Neural progenitor cell (in vitro differentiated cells): ENCODE measurements at regions not wholly inside any gene's neighbourhood (a gene's known extent, or its start where the extent isn't known, plus 50 kb on each side); places are given as distances from the start of the nearest gene placed in this dataset.
A peak's percentile ranks its signal among the peaks of the same experiment; 100 is the strongest.

Experiments
- DNase-seq: peaks from one replicate; pipeline ENCODE4 v3.0.0-alpha.2; 2016; ENCODE audit warnings: low spot score
- H2AFZ ChIP-seq: fragments of 200-600 bp; sonication (generic); replicated peaks from 2 replicates; pipeline ENCODE4 v1.6.1; 2016; ENCODE audit warnings: antibody characterized with exemption
- H3F3A ChIP-seq: fragments of 200-600 bp; sonication (generic); 2 replicates; pipeline ENCODE4 v1.6.1; 2016; ENCODE audit warnings: antibody characterized with exemption, low read depth
- H3K27ac ChIP-seq: fragments of 200-600 bp; sonication (generic); 2 replicates; pipeline ENCODE4 v1.5.1; 2016; ENCODE audit warnings: mild to moderate bottlenecking
- H3K27me3 ChIP-seq: fragments of 200-600 bp; sonication (generic); 2 replicates; pipeline ENCODE4 v1.6.1; 2016; ENCODE audit warnings: mild to moderate bottlenecking, moderate library complexity
- H3K36me3 ChIP-seq: fragments of 200-600 bp; sonication (generic); 2 replicates; pipeline ENCODE4 v1.5.1; 2016
- H3K4me1 ChIP-seq: fragments of 200-600 bp; sonication (generic); 2 replicates; pipeline ENCODE4 v1.6.1; 2016; ENCODE audit warnings: mixed run types
- H3K4me2 ChIP-seq: fragments of 200-600 bp; sonication (generic); 2 replicates; pipeline ENCODE4 v1.6.1; 2016
- H3K4me3 ChIP-seq: fragments of 200-600 bp; sonication (generic); 2 replicates; pipeline ENCODE4 v1.5.1; 2016
- H3K79me2 ChIP-seq: fragments of 200-600 bp; sonication (generic); 2 replicates; pipeline ENCODE4 v1.6.1; 2016; ENCODE audit warnings: low read depth
- H3K9ac ChIP-seq: fragments of 200-600 bp; sonication (generic); 2 replicates; pipeline ENCODE4 v1.6.1; 2016
- H3K9me3 ChIP-seq: fragments of 200-600 bp; sonication (generic); 2 replicates; pipeline ENCODE4 v1.5.1; 2016; ENCODE audit warnings: low read depth
- H4K20me1 ChIP-seq: fragments of 200-600 bp; sonication (generic); 2 replicates; pipeline ENCODE4 v1.6.1; 2016; ENCODE audit warnings: low read depth
- H3K27ac Mint-ChIP-seq: 3 replicates; pipeline ENCODE4 v1.8.0; 2021; ENCODE audit warnings: mixed read lengths
- H3K27me3 Mint-ChIP-seq: 2 replicates; pipeline ENCODE4 v1.8.0; 2022; ENCODE audit warnings: low read depth, mild to moderate bottlenecking, inconsistent platforms, moderate library complexity, mixed read lengths; ENCODE audit not compliant: insufficient read depth
- H3K36me3 Mint-ChIP-seq: 3 replicates; pipeline ENCODE4 v1.8.0; 2021; ENCODE audit warnings: mixed read lengths
- H3K4me1 Mint-ChIP-seq: 3 replicates; pipeline ENCODE4 v1.8.0; 2021; ENCODE audit warnings: mixed read lengths
- H3K4me3 Mint-ChIP-seq: 3 replicates; pipeline ENCODE4 v1.8.0; 2021; ENCODE audit warnings: mild to moderate bottlenecking, moderate library complexity, mixed read lengths
- H3K9me3 Mint-ChIP-seq: 3 replicates; pipeline ENCODE4 v1.8.0; 2020; ENCODE audit warnings: mixed read lengths
- EZH2 ChIP-seq: fragments of 200-600 bp; sonication (generic); IDR thresholded peaks from 2 replicates; pipeline ENCODE4 v1.6.1; 2017; ENCODE audit warnings: antibody characterized with exemption, mild to moderate bottlenecking, moderate library complexity
- EZH2phosphoT487 ChIP-seq: fragments of 200-600 bp; sonication (generic); IDR thresholded peaks from 2 replicates; pipeline ENCODE4 v1.6.1; 2017; ENCODE audit warnings: antibody characterized with exemption
- TF ChIP-seq, protein P1 (sequence below): fragments of 200-600 bp; sonication (generic); IDR thresholded peaks from 2 replicates; pipeline ENCODE4 v1.5.1; 2017; ENCODE audit warnings: antibody characterized with exemption, mild to moderate bottlenecking

GRCh38 chr14:55893705-55894104 lies 224.5 kb upstream of the PELI2 start:
- Histone ChIP-seq H3K79me2 (no peaks in the 10 kb centered on the region), H3K4me3 (no peak overlapping the region), H2AFZ (no peak overlapping the region), H3F3A (no peaks in the 10 kb centered on the region), H3K27ac (no peak overlapping the region), H3K9ac (no peak overlapping the region), H3K9me3 (no peaks in the 10 kb centered on the region), H3K4me2 (no peak overlapping the region), H4K20me1 (no peaks in the 10 kb centered on the region), H3K4me1 (peaks cover 11% of the 10 kb centered on the region), H3K27me3 (no peaks in the 10 kb centered on the region), H3K36me3 (no peaks in the 10 kb centered on the region)
- no peaks in the 10 kb centered on the region for H3K9me3 Mint-ChIP-seq
- H3K4me1 Mint-ChIP-seq = peaks cover 22% of the 10 kb centered on the region
- no peak overlapping the region for H3K4me3 Mint-ChIP-seq
- peaks cover 6% of the 10 kb centered on the region for H3K27me3 Mint-ChIP-seq
- no peak for DNase-seq
- H3K36me3 Mint-ChIP-seq = no peaks in the 10 kb centered on the region
- H3K27ac Mint-ChIP-seq = no peak overlapping the region
- TF ChIP-seq EZH2phosphoT487 (no peak), EZH2 (no peak)
- TF ChIP-seq, protein P1, sequence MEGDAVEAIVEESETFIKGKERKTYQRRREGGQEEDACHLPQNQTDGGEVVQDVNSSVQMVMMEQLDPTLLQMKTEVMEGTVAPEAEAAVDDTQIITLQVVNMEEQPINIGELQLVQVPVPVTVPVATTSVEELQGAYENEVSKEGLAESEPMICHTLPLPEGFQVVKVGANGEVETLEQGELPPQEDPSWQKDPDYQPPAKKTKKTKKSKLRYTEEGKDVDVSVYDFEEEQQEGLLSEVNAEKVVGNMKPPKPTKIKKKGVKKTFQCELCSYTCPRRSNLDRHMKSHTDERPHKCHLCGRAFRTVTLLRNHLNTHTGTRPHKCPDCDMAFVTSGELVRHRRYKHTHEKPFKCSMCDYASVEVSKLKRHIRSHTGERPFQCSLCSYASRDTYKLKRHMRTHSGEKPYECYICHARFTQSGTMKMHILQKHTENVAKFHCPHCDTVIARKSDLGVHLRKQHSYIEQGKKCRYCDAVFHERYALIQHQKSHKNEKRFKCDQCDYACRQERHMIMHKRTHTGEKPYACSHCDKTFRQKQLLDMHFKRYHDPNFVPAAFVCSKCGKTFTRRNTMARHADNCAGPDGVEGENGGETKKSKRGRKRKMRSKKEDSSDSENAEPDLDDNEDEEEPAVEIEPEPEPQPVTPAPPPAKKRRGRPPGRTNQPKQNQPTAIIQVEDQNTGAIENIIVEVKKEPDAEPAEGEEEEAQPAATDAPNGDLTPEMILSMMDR = no peak

DNA sequence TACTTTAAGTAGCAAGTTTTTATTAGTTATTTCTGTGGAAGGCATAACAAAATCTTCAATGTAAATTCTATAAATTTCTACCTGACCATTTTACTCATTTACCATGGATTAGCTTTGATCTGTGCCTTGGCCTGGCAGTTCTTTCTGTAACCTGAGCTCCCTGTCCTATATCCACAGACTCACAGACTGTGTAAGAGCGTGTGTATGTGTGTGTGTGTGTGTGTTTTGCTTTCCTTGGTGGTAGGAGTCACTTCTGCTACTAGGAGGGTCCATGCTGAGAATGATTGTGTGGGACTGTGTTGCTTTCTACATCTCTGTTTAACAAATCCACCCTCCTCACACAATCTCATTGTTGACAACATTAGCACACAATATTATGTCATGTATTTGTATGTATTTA lies 221.2 kb upstream of the PELI2 start:
- Histone ChIP-seq H3K9me3 (no peaks in the 10 kb centered on the region), H3K4me1 (peaks cover 11% of the 10 kb centered on the region), H3F3A (no peaks in the 10 kb centered on the region), H2AFZ (no peak overlapping the region), H4K20me1 (no peaks in the 10 kb centered on the region), H3K36me3 (no peaks in the 10 kb centered on the region), H3K79me2 (no peaks in the 10 kb centered on the region), H3K27ac (no peak overlapping the region), H3K9ac (no peak overlapping the region), H3K4me2 (no peak overlapping the region), H3K27me3 (no peaks in the 10 kb centered on the region), H3K4me3 (no peak overlapping the region)
- no peak for TF ChIP-seq EZH2
- TF ChIP-seq EZH2phosphoT487 = no peak
- TF ChIP-seq, protein P1 = no peak
- H3K4me1 Mint-ChIP-seq = peaks cover 19% of the 10 kb centered on the region
- H3K27me3 Mint-ChIP-seq = peaks cover 3% of the 10 kb centered on the region
- DNase-seq = no peak
- H3K36me3 Mint-ChIP-seq = no peaks in the 10 kb centered on the region
- peak overlapping the region; percentile 3 for H3K27ac Mint-ChIP-seq
- H3K4me3 Mint-ChIP-seq = no peak overlapping the region
- no peaks in the 10 kb centered on the region for H3K9me3 Mint-ChIP-seq

GRCh38 chr14:55898938-55899337 lies 219.3 kb upstream of the PELI2 start:
- H3K4me1 Mint-ChIP-seq = peaks cover 31% of the 10 kb centered on the region
- no peak overlapping the region for H3K4me3 ChIP-seq
- H3K36me3 Mint-ChIP-seq = no peaks in the 10 kb centered on the region
- peaks cover 3% of the 10 kb centered on the region for H3K27me3 Mint-ChIP-seq
- H3F3A ChIP-seq = no peaks in the 10 kb centered on the region
- no peak overlapping the region for H3K27ac Mint-ChIP-seq
- H3K4me2 ChIP-seq = no peak overlapping the region
- no peak overlapping the region for H3K9ac ChIP-seq
- H3K79me2 ChIP-seq = no peaks in the 10 kb centered on the region
- no peak overlapping the region for H2AFZ ChIP-seq
- TF ChIP-seq EZH2 = no peak
- TF ChIP-seq, protein P1 = no peak
- no peak for TF ChIP-seq EZH2phosphoT487
- no peak for DNase-seq
- H3K4me1 ChIP-seq = peaks cover 11% of the 10 kb centered on the region
- no peaks in the 10 kb centered on the region for H3K9me3 ChIP-seq
- no peak overlapping the region for H3K27ac ChIP-seq
- H3K4me3 Mint-ChIP-seq = no peak overlapping the region
- no peaks in the 10 kb centered on the region for H4K20me1 ChIP-seq
- H3K27me3 ChIP-seq = no peaks in the 10 kb centered on the region
- H3K36me3 ChIP-seq = no peaks in the 10 kb centered on the region
- H3K9me3 Mint-ChIP-seq = no peaks in the 10 kb centered on the region

DNA sequence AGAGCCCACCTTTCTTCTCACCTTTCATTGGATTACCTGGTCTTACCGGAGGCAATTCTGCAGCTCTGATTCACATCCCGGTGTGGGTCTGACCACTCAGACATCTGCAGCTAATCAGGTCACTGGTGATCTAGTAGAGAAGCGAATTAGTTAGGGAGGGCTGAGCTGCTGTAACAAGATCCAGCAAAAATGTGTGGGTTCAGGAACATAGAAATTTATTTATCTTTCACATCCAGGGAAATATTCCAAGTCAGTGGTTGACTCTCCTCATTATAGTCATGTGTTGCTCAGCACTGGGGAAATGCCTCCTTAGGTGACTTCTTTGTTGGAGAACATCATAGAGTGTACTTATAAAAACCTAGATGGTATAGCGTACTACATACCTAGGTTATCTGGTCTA lies 218.7 kb upstream of the PELI2 start:
- no peak overlapping the region for H3K9ac ChIP-seq
- no peaks in the 10 kb centered on the region for H3K27me3 ChIP-seq
- H3K36me3 Mint-ChIP-seq = no peaks in the 10 kb centered on the region
- no peak overlapping the region for H3K27ac ChIP-seq
- H3K4me1 Mint-ChIP-seq = peaks cover 31% of the 10 kb centered on the region
- no peak overlapping the region for H2AFZ ChIP-seq
- no peaks in the 10 kb centered on the region for H4K20me1 ChIP-seq
- H3K4me3 ChIP-seq = no peak overlapping the region
- H3K4me3 Mint-ChIP-seq = no peak overlapping the region
- no peaks in the 10 kb centered on the region for H3K79me2 ChIP-seq
- no peaks in the 10 kb centered on the region for H3K9me3 ChIP-seq
- no peak for DNase-seq
- H3K4me1 ChIP-seq = peaks cover 7% of the 10 kb centered on the region
- H3K9me3 Mint-ChIP-seq = no peaks in the 10 kb centered on the region
- peaks cover 3% of the 10 kb centered on the region for H3K27me3 Mint-ChIP-seq
- no peak overlapping the region for H3K4me2 ChIP-seq
- no peak for TF ChIP-seq EZH2
- no peak for TF ChIP-seq EZH2phosphoT487
- H3K27ac Mint-ChIP-seq = no peak overlapping the region
- H3F3A ChIP-seq = no peaks in the 10 kb centered on the region
- H3K36me3 ChIP-seq = no peaks in the 10 kb centered on the region
